HG03439 (cell line): ENCODE measurements at regions not wholly inside any gene's neighbourhood (a gene's known extent, or its start where the extent isn't known, plus 50 kb on each side); places are given as distances from the start of the nearest gene placed in this dataset.

Experiments
- ATAC-seq: cut with Tn5 transposase; IDR thresholded peaks from one replicate; pipeline ENCODE4 v1.9.1; 2021; ENCODE audit warnings: mild to moderate bottlenecking, moderate library complexity; ENCODE audit not compliant: unreplicated experiment

DNA sequence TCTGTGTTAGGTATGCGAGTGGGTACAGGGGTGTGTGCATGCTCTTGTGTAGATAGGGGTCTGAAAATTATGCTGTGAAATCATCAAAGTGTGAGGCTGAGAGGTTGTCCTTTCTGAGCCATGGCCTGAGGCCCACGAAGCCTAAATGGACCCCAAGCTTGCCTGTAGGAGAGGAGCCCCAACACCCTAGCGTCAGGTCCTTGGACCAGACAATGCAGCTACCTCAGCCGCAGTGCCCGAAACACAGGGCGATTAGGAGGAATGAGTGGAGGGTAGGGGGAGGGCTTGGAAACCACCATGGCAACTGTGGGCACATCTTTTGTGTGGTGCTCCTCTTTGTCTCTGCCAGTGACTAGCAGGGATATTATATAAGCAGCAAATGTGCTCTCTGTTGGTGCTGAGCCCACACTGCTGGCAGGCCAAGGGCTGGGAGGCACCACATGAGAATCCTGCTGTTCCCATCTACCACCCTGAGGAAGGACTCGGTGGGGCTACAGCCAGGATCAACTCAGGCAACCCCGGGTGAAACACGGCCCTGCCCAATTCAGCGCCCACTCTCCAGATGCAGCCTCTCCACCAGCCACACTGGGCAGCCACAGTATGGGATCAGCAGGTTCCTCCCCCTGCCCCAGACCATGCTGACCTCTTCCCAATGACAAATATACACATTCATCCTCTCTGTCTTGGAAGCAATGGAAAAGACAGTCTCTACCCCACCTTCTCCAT, 84.6 kb upstream of the FSTL4 start:
- no peak for ATAC-seq

DNA sequence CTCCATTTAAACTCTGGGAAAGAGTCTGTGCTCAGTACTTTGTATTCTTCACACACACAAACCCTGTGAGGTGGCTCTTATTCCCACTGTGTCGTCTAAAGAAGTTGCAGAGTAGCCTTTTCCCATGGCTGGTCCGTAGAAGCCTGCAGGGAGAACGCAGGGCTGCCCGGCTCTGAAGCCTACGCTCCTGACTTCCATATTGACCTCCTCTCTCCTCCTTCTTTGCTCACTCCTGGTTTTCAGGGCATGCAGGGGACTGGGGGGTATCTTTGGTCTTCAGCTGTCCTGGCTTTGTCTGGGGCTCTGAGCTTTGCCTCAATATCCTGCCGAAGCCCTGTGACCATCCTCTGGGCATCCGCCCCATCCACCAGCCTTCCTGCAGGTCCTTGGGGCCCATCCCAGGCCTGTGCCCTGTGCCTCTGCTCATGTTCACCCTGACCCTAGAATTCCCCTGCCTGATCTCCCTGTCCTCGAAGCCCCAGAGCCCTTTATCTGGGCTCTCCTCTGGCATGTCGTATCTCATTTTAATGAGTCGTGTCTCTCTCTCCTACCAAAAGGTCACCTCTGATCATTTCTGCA, 83.8 kb upstream of the FSTL4 start:
- no peak for ATAC-seq

DNA sequence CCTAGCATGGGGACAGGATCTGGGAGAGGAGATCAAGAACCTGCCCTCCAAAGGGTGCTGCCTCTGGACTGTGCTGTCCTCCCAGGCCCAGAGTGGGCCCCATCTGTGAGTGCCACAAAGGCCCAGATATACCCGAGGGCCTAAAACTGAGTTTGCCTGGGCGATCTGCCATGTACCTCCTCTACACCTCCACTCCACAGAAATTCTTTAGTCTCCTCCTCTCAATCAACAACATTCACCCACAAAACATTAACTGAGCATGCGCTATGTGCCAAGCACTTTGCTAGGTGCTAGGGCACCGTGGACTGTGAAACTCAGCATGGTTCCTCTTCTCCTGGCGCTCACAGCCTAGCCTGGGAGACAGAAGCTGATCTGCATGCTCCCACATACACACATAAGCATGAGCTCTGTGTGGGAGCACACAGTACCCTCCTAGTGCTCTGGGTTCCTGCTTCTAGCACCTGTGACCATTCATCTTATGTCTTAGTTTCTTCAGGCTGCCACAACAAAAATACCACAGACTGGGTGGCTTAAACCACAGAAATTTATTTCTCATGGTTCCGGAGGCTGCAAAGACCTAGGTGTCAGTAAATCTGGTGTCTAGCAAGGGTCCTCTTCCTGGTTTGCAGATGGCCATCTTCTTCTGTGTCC, 82.0 kb upstream of the FSTL4 start:
- ATAC-seq: no peak

DNA sequence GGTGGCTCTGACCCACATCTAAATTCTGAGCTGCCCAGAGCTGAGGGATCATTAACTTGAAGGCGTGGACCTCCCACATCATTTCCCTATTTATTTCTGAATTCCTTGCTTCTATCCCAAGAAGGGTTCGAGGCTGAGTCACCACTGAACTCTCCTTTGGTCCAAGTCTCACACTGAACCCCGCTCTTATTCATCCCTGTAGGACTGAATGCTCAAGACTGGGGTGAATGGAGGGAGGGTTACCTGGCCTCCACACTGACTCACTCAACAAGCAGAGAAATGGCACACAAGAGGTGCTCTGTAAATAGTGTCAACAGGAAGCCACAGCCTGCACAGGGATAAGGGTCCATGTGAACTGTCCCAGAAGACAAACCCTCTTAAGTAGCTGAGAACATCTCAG, 79.1 kb upstream of the FSTL4 start:
- no peak for ATAC-seq

DNA sequence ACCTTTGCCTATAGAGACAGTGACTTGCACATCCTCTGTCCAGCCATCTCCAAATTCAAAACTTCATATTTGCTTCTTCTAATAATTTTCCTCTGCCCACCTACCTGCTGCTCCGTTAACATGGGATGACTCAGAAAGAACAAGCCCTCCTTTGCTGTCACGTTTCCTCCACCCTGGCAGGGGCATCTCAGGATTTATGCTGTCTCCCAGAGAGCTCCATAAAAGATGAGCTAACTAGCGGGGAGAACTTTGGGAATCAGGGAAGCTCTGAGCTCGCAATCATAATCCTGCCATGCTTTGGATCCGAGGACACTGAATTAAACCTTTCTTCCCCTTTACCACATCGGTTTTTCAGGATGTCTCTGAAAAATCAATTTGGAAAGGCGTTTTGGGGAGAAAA, 78.4 kb upstream of the FSTL4 start:
- no peak for ATAC-seq

DNA sequence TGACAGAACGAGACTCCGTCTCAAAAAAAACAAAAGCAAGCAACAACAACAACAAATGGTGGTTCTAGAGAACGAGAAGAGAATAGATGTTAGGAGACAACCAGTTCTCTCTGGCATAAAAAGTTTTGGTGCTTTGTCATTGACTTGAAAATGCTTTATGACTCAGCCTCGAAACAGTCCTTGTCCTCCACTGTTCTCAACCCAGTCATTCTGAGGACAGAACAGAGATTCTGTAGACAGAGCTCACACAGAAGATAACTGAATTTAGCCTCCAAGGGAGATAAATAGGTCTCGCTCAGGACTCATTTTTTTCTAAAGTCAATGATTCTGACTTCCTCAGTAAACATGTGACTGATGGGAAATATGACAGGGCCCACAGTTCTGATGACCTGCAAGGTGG, 76.0 kb upstream of the FSTL4 start:
- peak; percentile 80 for ATAC-seq

DNA sequence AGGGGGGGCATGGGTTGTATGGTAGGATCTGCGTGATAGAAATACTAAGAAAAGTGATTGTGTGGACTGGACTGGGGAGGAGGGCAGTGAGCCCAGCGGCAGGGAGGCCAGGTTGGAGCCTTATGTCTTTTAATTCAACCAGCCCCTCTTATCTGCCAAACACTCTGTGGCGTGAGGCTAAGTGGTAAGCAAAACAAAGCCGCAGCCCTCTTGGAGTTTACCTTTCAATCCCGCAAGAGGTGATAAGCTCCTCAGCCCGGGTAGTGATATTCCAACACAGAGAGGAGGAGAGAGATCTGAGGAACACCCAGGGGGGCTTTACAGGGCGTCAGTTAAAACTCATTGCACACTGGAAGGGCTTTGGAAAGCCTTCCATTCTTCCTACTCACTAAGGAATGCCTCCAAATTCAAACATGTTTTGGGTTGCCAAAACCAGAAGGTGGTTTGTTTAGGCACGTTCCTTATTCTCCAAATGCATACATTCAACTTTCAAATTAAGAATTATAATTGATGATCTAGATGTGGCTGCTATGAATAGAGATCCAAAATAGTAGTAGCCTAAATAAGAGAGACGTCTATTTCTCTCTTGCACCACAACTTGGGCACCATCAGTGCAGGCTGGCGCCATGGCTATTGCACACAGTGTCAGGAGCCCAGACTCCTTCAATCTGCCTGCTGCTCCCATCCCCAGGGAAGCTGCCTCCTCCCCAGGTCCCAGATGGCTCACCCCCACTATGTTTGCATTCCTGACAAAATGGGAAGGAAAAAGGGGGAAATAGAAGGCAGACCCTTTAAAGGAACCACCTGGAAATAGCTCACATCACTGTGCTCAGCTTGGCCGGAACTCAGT, 75.1 kb upstream of the FSTL4 start:
- ATAC-seq: no peak

DNA sequence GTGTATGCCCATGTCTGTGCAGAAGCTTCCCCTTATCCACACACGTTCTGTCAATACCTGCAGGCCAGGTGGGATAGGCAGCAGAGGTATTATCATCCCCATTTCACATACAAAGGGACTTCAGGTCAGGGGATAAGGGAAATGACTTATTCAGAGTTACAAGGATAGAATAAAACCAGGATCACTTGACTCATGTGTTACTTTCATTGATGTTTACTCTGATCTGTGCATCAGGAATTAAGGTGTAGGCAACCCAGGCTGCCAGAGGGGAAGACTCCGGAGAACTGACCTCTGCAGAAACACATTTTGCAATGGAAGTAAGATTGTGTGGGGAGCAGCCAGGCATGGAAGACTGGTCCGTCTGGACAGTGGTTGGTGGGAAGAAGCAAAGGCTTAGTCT, 74.2 kb upstream of the FSTL4 start:
- no peak for ATAC-seq

DNA sequence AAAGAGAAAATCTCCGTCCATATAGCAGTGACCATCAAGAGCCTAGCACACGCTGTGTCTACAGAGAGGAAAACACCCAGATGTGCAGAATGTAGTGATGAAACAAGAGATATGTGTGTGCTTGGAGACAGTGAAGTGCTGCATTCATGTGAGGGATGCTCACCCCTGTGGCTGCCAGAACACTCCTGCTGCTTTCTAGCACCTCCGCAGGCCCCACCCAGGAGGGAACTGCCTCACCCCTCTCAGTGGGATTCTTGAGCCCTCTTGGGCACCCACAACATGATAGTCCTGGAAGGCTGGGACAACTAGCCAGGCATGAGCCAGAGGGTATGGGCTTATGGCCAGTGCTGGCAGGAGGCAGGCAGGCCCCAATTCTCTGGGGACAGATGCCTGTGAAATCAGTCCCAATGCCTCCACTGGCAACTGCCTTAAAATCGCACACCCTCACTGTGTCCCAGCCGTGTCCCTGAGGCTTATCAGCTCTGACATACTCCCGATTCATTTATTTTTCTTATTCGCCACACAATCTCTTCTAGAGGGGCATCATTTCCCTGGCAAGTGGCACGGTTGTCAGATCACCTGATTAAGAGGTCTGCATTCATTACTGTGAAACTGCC, 73.2 kb upstream of the FSTL4 start:
- ATAC-seq: no peak

DNA sequence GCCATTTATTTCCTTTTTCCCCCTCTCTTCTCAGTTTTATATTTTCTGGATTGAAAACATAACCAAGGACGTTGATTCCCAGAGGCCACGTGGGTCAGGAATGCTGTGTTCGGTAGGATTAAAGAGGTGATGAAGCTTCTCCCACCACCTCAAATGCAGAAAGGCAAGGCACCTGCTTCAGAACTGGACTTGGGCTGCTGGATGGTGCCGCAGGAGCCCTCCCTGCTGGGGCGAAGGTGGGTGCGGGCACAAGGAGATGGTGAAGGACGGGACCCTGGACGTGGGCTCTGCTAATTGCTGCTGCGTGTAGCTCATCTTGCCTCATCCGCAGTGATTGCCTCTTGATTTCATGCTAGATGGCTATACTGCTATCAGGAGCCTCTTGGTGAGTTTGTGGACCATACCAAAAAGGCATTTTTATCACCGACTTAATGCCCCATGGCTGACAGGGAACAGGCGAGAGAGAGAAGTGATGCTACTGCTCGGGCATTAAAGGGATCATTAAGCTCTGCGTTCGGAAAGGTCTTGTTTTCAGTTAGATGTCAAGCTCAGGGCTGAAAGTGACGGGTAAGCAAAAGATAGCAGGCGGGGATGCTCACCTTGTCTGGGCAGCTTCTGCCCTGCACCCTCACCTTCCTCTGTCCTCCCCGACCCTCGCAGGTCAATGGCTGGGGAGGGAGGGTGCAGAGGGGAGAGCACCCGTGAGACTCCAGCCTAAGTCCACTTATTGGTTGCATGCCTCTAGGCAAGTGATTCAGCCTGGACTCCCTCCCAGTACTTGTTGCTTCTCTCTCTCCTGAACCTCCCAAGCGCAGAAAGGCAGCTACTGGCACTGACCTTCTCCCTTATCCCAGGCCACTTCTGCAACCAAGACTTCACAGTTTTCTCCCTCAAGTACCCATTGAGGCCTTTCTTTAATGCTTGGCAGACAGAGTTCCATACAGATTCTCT, 71.6 kb upstream of the FSTL4 start:
- no peak for ATAC-seq

DNA sequence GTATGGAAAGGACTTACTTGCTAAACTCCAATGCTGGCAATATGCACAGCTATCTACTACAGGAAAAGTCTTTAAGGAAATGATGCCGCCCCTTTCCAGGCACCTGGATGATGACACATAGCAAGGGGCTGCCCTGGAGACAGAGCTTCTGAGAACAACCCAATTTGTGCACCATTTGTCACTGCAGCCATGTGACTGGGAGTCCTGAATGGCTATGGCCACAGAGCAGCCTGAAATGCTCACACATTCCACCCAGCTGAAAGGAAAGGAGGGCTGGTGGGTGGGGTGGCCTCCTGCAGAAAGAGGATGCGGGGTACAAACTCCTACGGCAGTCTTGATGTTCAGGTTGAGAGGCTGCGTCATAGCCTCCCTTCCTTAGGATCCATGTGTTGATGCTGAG, 70.1 kb upstream of the FSTL4 start:
- no peak for ATAC-seq

DNA sequence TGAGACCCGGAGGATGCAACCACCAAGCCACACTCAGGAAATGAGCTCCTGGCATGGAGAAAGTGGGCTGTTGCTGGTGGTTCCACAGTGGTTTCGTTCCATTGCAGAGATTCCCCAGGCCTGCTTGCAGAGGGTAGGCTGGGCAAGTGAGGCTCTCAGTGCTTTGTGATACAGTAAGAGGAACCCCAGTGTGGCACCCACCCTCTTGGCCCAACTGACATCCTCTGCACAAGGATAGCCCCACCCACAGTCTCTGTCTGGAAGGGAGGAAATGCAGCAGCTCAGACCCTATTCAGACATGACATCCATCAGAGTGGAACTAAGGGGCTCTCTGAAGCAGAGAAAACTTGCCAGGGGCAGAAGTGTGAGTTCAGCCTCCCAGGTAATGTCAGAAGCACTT, 69.6 kb upstream of the FSTL4 start:
- no peak for ATAC-seq

DNA sequence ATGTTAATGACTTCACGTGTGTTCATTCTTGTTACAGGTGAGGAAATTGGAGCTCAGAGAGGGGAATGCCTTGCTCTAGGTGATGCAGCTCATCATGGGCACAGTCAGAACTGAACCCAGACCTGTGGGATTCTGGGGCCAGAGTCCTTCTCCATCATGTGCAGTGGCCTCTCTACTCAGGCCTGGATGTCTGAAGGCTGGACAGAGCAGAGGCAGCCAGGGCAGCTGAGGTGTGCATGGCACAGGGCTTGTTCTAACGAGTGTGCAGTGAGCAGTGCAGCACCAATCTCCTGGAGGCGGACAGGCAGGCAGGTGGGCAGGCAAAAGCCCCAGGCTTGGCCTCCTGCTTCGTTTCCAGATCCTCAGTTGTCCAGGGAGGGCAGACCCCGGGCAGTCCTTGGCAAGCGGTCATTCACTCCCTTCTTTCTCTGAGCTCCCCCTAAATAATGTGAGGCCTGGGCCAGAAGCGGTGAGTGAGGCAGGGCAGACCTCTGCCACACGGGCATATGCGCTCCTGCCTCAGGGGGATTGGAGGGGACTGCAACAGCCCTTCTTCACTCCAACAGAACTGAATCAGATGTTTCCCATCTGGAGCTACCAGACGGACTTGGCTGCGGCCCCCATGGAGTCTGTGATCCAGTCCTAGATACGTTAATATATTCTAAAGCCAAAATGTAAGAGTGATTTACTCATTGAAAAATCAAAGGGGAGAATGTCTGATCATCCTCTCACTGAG, 68.7 kb upstream of the FSTL4 start:
- ATAC-seq: no peak

DNA sequence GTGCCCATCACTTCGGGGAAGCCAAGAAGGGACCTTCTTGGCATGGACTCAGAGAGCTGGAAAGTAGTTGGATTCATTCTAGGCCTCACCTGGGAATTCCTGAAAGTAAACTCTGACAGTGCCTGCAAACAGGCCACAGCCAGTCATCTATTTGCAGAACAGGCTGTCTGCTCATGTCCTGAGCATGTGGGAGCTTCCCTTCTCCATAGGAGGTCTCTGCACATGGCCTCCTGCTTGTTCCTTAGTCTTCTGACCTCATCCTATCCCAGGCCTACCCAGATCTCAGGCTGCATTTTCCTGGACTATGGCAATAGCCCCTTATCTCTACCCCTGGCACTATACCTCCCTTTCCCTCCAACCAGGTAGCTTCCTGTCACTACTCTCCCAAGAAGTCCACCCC, 67.2 kb upstream of the FSTL4 start:
- ATAC-seq: no peak

DNA sequence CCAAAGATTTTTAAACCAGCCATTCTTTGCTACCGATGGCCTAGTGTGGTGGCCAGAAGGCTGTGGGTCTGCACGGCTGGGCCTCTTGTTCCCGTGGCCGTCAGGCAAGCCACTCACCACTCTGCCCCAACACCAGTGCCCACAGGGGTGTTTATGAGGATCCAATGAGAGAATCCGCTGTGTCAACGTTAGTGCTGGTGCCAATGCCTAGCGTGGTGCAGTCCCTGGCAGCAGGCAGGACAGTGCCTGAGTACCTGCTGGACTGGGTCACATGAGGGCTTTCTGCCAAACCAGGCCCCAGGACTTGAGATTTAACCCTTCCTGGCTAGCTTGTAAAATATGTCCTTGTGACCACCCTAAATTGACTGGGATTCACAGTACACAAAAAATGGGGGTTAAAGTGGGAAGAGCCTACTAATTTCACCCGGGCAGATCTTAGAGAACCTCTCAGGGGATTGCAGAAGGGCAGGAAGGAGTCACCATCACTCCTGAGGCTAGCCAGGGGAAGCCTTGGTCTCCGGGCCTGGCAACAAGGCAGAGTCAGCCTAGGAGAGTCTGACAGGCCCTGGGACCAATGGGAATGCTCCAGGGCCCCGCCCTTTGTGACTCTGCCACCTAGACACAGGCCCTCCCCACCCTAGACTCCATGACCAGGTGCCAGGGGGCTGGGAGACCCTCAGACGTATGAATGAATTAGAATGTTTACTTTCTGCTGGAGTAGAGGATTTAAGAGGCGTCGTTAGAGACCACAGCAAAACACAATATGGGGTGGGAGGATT, 63.2 kb upstream of the FSTL4 start:
- no peak for ATAC-seq

DNA sequence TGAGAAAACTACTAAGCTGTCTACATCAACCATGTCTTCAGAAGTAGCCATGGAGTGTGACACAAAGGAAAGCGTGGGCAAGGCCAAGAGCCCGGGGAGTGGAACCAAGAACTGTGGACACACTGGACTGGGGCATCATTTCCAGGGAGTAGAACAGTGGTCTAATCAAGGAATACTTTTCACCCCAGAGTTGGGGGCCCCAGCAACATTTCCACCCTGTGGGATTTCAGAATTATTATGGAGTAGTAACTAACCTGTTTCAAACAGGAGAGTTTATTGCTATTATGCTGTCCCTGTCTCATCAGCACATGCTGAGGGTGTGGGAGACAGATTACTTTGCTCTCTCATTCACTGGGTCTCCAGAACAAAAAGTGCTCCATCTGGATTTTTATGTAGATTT, 58.0 kb upstream of the FSTL4 start:
- no peak for ATAC-seq

DNA sequence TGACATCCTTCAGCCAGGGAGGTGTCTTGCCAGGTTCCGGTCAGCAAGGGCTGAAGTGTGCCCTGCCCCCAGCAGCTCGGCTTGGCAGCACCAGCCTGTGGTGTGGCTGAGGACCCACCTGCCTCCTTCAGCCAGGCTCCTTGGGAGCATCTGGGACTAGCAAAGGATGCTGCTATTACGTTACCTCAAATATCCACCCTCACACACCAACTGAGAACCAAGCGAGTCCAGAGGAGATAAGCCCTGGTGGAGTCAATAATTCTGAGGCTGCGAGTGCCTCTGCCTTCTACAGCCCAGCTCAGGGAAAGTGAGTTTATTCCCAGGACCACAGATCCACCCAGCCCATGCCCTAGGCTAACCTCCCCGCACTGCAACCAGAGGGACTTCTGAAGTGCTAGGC, 57.1 kb upstream of the FSTL4 start:
- no peak for ATAC-seq

DNA sequence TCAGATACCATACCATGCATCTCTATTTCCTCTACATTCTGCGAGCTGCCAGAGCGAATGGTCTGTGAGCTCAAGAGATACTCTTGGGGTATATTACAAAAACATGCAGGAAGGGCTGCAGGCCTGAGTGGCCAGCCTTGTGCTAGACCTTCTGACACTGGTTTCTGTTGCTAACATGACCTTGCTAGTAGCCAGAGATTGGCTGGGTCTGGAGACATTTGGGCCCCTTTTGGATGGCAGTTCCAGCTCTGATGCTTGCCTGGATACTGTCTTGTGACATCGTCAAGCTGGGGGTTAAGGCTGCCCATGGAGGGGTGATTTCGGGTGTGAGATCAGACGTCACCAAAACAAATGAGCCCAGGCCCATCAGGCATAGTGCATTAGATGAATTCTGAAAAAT, 56.1 kb upstream of the FSTL4 start:
- no peak for ATAC-seq

DNA sequence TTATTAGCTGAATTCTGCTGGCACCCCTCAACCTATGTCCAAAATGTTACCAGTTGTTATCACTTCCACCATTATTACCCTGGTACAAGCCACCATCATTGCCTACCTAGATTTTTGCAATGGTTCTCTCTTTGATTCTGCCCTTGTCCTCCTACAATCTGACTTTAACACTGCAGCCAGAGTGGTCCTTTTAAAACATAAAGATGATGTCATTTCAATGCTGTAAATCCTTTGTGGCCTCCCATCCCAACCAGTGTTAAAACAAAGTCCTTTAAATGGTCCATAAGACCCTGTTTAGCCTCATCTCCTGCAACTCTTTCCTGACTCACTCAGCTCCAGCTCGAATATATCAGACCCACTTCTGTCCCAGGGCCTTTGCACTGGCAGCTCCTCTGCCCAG, 54.9 kb upstream of the FSTL4 start:
- ATAC-seq: no peak
